Muscle layer of duodenum (tissue), 2 donors: ENCODE measurements at regions not wholly inside any gene's neighbourhood (a gene's known extent, or its start where the extent isn't known, plus 50 kb on each side); places are given as distances from the start of the nearest gene placed in this dataset.

Experiments used
- H3K27ac ChIP-seq: one replicate; pipeline ENCODE4 v1.7.0; 2013; ENCODE audit warnings: mild to moderate bottlenecking, low read length
- H3K27me3 ChIP-seq: one replicate; pipeline ENCODE4 v1.7.0; 2013; ENCODE audit warnings: low read depth, mild to moderate bottlenecking, control low read depth, low read length
- H3K36me3 ChIP-seq, 2 donors: one replicate each; pipeline ENCODE4 v1.7.0; 2013; ENCODE audit warnings: low read length in 2 of 2, control low read depth in 1 of 2, mild to moderate bottlenecking in 1 of 2; ENCODE audit not compliant: insufficient read depth in 2 of 2, control insufficient read depth in 1 of 2
- H3K4me1 ChIP-seq, 2 donors: one replicate each; pipeline ENCODE4 v1.7.0; 2013; ENCODE audit warnings: low read length in 2 of 2, mild to moderate bottlenecking in 2 of 2, control low read depth in 1 of 2, moderate library complexity in 1 of 2; ENCODE audit not compliant: insufficient read depth in 2 of 2, control insufficient read depth in 1 of 2
- H3K4me3 ChIP-seq, 2 donors: one replicate each; pipeline ENCODE4 v1.7.0; 2013; ENCODE audit warnings: low read length in 2 of 2, low read depth in 1 of 2, mild to moderate bottlenecking in 1 of 2
- H3K9me3 ChIP-seq, 2 donors: one replicate each; pipeline ENCODE4 v1.7.0; 2013; ENCODE audit warnings: low read length in 2 of 2, control low read depth in 1 of 2, mild to moderate bottlenecking in 1 of 2; ENCODE audit not compliant: control insufficient read depth in 1 of 2
- donor health status: healthy.

- H3K27ac ChIP-seq: no peak overlapping the region
These were observed 476.4 kb downstream of the KDM4C start for GRCh38 chr9:7234144-7234543.

GRCh38 chr9:7229571-7229970 lies 471.8 kb downstream of the KDM4C start:
- Histone ChIP-seq H3K36me3 (no peaks in the 10 kb centered on the region), H3K4me1 (no peaks in the 10 kb centered on the region), H3K9me3 (no peaks in the 10 kb centered on the region), H3K27me3 (no peaks in the 10 kb centered on the region), H3K4me3 (no peak overlapping the region), H3K27ac (no peak overlapping the region)

More at GRCh38 chr9:7234144-7234543, 476.4 kb downstream of the KDM4C start:
- Histone ChIP-seq H3K9me3 (no peaks in the 10 kb centered on the region), H3K4me3 (no peak overlapping the region), H3K27me3 (no peaks in the 10 kb centered on the region), H3K4me1 (no peaks in the 10 kb centered on the region), H3K36me3 (no peaks in the 10 kb centered on the region)

DNA sequence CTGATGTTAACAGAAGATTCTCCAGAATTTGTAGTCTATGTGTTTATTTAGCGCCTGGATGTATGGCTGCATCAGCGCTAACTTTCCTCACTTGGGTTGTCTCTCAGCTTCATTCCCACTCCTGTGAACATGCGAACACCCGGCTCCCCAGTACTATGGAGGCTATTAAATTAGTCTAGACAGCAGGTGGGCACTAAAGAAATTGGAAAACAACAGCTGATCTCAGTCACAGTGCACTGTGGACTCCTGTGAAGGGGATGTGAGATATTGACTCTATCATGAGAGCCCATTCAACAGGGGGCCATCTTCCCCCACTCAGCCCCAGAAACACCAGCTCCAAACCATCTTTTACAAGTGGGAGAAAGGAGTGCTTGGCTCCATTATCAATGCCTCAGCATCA lies 471.0 kb downstream of the KDM4C start:
- Histone ChIP-seq H3K4me3 (no peak overlapping the region), H3K36me3 (no peaks in the 10 kb centered on the region), H3K4me1 (no peaks in the 10 kb centered on the region), H3K27ac (no peak overlapping the region), H3K27me3 (no peaks in the 10 kb centered on the region), H3K9me3 (no peaks in the 10 kb centered on the region)

DNA sequence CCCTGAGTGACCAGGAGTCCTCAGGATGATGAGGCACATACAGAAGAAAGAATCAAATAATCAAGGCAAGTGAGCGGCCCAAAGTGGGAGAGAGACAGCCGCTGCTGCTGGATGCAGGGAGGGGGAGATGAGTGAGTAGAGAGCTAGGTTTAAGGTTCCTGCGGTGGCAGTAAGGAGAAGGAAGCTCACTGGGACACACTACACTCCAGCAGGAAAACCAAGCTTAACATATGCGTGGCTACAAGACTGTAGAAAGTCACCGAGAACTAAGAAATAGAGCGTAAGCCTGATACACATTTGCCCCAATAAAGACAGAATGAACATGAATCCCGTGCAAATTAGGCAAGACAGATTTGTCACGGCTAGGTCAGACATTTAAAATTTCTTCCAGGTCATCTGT lies 470.2 kb downstream of the KDM4C start:
- H3K9me3 ChIP-seq: no peaks in the 10 kb centered on the region
- H3K27ac ChIP-seq: no peak overlapping the region
- no peaks in the 10 kb centered on the region for H3K36me3 ChIP-seq
- H3K4me3 ChIP-seq: no peak overlapping the region
- H3K4me1 ChIP-seq: no peaks in the 10 kb centered on the region
- no peaks in the 10 kb centered on the region for H3K27me3 ChIP-seq

DNA sequence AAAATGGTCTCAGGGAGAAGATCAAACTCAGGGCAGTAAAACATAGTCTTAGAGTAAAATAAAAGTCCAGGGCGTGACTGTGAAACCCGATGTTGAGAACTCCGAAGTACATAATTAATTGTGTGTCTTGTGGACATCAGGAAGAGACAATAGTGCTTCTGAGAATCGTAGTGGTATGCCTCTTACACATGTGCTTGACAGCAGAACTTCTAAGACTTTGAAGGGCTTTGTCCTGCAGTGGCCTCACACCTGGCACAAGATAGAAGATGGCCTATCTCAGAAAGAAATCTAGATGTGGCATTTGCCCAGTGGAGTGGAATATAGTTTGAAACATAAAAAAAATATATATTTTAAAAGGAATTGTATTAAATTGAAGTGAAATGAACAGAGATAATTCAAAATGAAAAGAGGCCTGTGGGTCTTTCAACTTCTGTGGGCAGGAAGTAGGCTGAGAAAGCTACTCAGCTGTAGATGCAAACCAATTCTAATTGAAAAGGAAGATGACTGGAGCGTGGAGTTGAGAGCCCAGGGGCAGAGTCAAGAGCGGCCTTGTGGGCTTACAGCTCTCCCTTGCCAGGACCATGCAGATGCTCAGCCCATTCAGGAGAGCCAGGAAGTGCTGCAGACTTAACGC lies 468.4 kb downstream of the KDM4C start:
- H3K4me3 ChIP-seq: no peak overlapping the region
- H3K27me3 ChIP-seq: no peaks in the 10 kb centered on the region
- no peaks in the 10 kb centered on the region for H3K9me3 ChIP-seq
- no peaks in the 10 kb centered on the region for H3K4me1 ChIP-seq
- H3K36me3 ChIP-seq: no peaks in the 10 kb centered on the region
- no peak overlapping the region for H3K27ac ChIP-seq
